ENCODE measurements at regions not wholly inside any gene's neighbourhood (a gene's known extent, or its start where the extent isn't known, plus 50 kb on each side); places are given as distances from the start of the nearest gene placed in this dataset.

- TF ChIP-seq POLR2A (IDR thresholded peaks at IDR 0.05; ENCODE audit: low read depth, low read length) (no peak), POLR2AphosphoS5 (IDR thresholded peaks at IDR 0.05; ENCODE audit: low read depth, low read length) (no peak), TAF1 (IDR thresholded peaks at IDR 0.05; ENCODE audit: low read depth, low read length) (no peak), POU2F2 (IDR thresholded peaks at IDR 0.05; ENCODE audit: low read depth, low read length) (no peak)
These were observed 1256.5 kb downstream of the EFNB2 start for GRCh38 chr13:105278943-105279381.

Measured in GM12891 (cell line).